Activated CD4-positive, alpha-beta memory T cell treated with anti-CD3 and anti-CD28 coated beads, Interleukin-2, amount 10 ng/mL, durations not matched to agents 7 days and 5 days (primary cell): ENCODE measurements at regions not wholly inside any gene's neighbourhood (a gene's known extent, or its start where the extent isn't known, plus 50 kb on each side); places are given as distances from the start of the nearest gene placed in this dataset.

Source experiments
- CTCF ChIA-PET: fragments of 350-600 bp; sonication (Branson Sonifier 250); formaldehyde crosslinking; loops from one replicate; lab custom pipeline; 2021; ENCODE audit warnings: antibody characterized with exemption, inconsistent platforms; lab: Charles Lee
- POLR2A ChIA-PET: fragments of 350-600 bp; sonication (Branson Sonifier 250); formaldehyde crosslinking; loops from one replicate; lab custom pipeline; 2021; ENCODE audit warnings: antibody characterized with exemption; lab: Charles Lee
- DNase-seq: peaks from one replicate; pipeline ENCODE4 v3.0.0-alpha.2; 2020
- H3K27ac Mint-ChIP-seq: one replicate; pipeline ENCODE4 v1.8.0; 2021; ENCODE audit warnings: mild to moderate bottlenecking, mixed read lengths
- H3K27me3 Mint-ChIP-seq: one replicate; pipeline ENCODE4 v1.8.0; 2021; ENCODE audit warnings: mixed read lengths
- H3K36me3 Mint-ChIP-seq: one replicate; pipeline ENCODE4 v1.8.0; 2021; ENCODE audit warnings: low read depth, mixed read lengths
- H3K4me1 Mint-ChIP-seq: one replicate; pipeline ENCODE4 v1.8.0; 2021; ENCODE audit warnings: mixed read lengths
- H3K4me3 Mint-ChIP-seq: one replicate; pipeline ENCODE4 v1.8.0; 2021; ENCODE audit warnings: mild to moderate bottlenecking, mixed read lengths
- H3K9me3 Mint-ChIP-seq: one replicate; pipeline ENCODE4 v1.8.0; 2021; ENCODE audit warnings: mixed read lengths

DNA sequence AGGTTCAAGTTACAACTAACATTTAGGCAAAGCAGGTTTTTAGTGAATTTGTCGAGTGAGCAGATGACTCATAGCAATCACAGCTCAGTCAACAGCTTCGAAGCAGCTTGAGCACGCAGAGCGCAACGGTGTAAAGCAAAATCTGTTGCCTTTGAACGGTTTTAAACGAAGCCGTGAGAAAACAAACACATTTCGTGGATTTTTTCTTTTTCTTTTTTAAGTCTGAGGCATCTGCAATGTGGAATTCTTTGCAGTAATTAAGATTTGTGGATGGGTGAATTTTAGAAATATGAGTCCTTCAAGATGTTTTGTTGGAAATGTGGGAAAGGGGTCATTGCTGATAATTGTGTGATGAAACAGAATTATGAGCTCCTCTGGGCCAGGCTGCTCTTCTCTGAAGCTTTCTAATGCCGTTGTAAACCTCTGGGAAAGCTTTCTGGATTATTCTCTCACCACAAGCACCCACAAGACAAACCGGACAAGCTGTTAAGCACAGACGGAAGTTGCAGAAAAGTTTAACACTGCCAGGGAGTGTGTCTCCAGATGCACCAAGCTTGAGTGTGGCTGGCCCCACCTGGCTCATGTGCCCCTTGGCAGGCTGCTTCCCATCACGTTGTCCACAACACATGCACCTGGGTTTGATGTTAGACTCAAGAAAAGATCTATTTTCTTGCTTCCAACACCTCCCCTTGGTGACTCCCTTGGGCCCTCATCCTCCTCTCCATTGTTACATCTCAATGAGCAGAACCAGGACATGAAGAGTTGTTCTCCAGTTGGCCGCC lies 224.7 kb downstream of the ACKR3 start:
- no peak for DNase-seq
- Mint-ChIP-seq H3K36me3 (no peaks in the 10 kb centered on the region), H3K4me3 (no peak overlapping the region), H3K27me3 (no peaks in the 10 kb centered on the region), H3K27ac (no peak overlapping the region), H3K4me1 (no peaks in the 10 kb centered on the region), H3K9me3 (no peaks in the 10 kb centered on the region)
- ChIA-PET CTCF (no interaction called here), POLR2A (no interaction called here)

DNA sequence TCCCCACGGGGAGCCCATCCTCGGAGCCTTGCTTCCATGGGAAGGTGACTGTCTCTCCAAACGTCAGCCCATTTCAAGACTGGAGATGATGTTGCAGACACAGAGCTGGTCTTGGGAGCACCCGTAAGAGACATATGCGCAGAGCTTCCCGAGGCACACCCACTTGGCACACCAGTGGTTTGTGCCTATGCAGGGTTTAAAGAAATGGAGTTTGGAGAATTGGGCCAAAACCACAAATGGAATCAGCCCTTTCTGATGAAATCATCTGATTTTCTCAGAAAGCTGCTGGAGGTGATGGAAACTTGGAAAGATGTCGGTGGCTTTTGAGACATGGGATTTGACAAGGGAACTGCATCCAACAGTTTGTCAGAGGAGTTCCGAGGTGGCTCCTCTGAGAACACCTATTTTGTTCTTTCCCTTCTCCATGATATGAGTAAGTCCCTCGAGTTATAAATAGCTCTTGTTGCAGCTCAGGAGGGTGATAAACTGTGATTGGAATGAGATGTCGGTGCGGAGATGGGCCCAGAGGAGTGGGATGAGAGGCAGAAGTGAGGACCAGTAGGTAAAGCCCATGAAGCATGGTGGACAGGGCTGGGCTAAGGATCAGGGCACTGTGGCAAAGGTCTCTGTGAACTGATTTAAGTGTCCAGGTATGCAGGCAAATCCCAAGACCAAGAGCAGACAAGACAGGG lies 225.7 kb downstream of the ACKR3 start:
- ChIA-PET CTCF (no interaction called here), POLR2A (no interaction called here)
- no peaks in the 10 kb centered on the region for H3K27me3 Mint-ChIP-seq
- no peaks in the 10 kb centered on the region for H3K4me1 Mint-ChIP-seq
- H3K9me3 Mint-ChIP-seq: peaks cover under 1% of the 10 kb centered on the region
- no peak for DNase-seq
- H3K27ac Mint-ChIP-seq: no peak overlapping the region
- no peaks in the 10 kb centered on the region for H3K36me3 Mint-ChIP-seq
- no peak overlapping the region for H3K4me3 Mint-ChIP-seq

DNA sequence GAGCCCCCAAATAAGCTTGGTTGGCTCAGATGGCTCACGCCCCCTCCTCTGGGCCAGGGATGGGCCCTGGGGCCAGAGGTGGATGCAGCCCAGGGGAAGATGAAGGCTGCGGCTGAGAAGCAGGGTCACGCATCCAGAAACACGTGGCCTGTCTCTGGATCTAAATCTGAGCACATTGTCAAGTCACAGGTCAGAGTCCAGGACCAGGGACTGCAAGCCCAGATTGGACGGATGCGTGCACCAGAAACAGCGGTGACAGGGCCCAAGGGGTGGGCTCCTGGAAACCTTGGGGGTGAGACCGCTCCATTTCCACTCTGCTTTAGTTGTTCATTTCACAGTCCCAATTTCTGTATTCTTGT lies 226.2 kb downstream of the ACKR3 start:
- H3K27ac Mint-ChIP-seq: no peak overlapping the region
- CTCF ChIA-PET: no interaction called here
- H3K9me3 Mint-ChIP-seq: peaks cover 2% of the 10 kb centered on the region

DNA sequence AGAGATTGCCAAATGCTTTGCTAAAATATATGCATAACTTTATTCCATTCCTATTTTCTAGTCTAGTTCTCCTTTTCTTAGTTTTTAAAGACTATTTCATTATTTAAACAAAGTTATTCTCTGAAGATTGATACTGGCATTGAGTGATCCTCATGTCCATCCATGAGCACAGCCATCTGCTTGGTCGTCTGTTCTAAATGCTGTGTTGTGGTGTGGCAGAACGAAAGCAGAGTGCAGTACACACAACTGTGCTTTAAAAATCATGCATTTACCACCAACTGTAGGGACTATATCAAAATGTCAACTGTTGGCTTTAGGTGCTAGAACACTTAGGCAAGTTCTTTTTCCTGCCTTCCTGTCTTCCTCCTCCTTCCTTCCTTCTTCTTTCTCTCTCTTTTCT lies 226.6 kb downstream of the ACKR3 start:
- CTCF ChIA-PET: no interaction called here
- Mint-ChIP-seq H3K36me3 (no peaks in the 10 kb centered on the region), H3K4me1 (no peaks in the 10 kb centered on the region), H3K27me3 (peaks cover 2% of the 10 kb centered on the region), H3K27ac (no peak overlapping the region), H3K9me3 (peaks cover 2% of the 10 kb centered on the region), H3K4me3 (no peak overlapping the region)
- no peak for DNase-seq
- POLR2A ChIA-PET: no interaction called here

More for the DNA sequence above, 226.2 kb downstream of the ACKR3 start:
- no peak overlapping the region for H3K4me3 Mint-ChIP-seq
- no peak for DNase-seq
- no peaks in the 10 kb centered on the region for H3K4me1 Mint-ChIP-seq
- no peaks in the 10 kb centered on the region for H3K36me3 Mint-ChIP-seq
- POLR2A ChIA-PET: no interaction called here
- no peaks in the 10 kb centered on the region for H3K27me3 Mint-ChIP-seq

DNA sequence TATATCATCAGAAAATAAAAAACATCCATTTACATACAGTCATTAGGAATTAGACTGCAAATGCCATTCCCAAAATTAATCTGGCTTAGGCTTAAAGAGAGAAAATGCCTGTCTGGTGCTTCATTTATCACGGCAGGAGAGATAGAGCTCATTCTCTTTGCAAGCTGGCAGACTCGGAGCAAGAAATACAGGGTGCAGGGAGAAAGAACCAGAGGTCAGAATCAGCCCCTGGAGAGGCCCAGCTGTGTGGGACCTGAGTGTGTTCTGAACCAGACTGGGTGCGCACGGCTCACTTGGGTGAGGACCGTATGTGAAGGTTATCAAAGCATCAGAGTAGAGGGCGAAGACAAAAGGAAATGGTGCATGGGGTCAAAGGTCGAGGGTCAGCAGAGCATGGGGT lies 227.8 kb downstream of the ACKR3 start:
- POLR2A ChIA-PET: no interaction called here

DNA sequence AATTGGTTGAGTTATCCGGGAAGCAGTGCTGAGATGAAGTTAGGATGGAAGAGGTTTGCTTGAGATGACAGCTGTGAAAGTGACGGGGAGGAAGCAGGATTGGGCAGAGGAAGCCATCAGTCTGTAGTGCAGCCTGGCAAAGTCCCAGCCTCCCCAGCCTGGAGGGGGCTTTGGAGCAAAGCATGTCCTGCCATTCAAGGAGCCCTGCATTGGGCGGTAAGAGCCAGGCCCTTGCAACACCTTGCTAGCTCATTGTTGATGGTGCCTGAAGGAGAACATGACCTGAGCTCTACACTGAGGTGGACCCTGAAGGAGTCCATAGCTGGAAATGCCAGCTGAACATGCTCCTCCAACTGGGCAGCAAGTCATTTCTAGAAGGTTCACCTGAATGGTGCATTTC lies 228.9 kb downstream of the ACKR3 start:
- POLR2A ChIA-PET: no interaction called here
- CTCF ChIA-PET: no interaction called here
- Mint-ChIP-seq H3K27me3 (peaks cover 5% of the 10 kb centered on the region), H3K4me3 (no peak overlapping the region), H3K27ac (no peak overlapping the region), H3K36me3 (no peaks in the 10 kb centered on the region), H3K4me1 (no peaks in the 10 kb centered on the region), H3K9me3 (peaks cover 2% of the 10 kb centered on the region)
- no peak for DNase-seq

More for the DNA sequence above, 227.8 kb downstream of the ACKR3 start:
- DNase-seq: no peak
- Mint-ChIP-seq H3K27ac (no peak overlapping the region), H3K27me3 (peaks cover 5% of the 10 kb centered on the region), H3K4me1 (no peaks in the 10 kb centered on the region), H3K36me3 (no peaks in the 10 kb centered on the region), H3K9me3 (peaks cover 2% of the 10 kb centered on the region), H3K4me3 (no peak overlapping the region)
- CTCF ChIA-PET: no interaction called here

DNA sequence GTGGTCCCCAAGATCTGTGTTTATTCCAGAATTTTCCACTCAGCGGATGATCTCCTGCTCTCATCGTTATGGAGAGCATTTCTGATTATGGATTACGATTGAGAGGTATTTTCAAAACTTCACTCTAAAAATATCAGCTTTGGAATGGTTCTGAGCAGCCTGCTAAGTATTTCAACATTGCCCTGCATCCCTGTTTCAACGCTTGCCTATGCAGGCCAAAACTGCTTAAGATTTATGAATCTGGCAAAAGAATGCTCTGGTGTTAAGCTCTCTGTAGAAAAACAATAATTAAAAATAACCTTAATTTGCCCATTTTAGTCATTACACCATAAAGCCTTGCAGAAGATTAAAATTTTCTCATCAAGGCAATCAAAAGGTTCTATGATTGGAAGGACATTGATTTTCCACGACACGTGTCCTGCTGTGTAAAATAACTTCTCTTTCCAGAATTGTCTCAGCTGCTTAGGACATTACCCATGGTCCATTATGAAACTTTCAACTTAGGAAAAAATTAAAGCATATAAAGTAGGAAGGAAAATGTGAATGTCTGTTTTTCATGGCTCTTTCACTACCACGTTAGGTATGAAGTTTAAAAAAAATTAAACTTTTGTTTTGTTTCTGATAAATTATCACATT lies 229.9 kb downstream of the ACKR3 start:
- Mint-ChIP-seq H3K9me3 (peaks cover 2% of the 10 kb centered on the region), H3K36me3 (no peaks in the 10 kb centered on the region), H3K27me3 (peaks cover 5% of the 10 kb centered on the region), H3K27ac (no peak overlapping the region), H3K4me1 (no peaks in the 10 kb centered on the region), H3K4me3 (no peak overlapping the region)
- POLR2A ChIA-PET: no interaction called here
- CTCF ChIA-PET: no interaction called here
- no peak for DNase-seq

DNA sequence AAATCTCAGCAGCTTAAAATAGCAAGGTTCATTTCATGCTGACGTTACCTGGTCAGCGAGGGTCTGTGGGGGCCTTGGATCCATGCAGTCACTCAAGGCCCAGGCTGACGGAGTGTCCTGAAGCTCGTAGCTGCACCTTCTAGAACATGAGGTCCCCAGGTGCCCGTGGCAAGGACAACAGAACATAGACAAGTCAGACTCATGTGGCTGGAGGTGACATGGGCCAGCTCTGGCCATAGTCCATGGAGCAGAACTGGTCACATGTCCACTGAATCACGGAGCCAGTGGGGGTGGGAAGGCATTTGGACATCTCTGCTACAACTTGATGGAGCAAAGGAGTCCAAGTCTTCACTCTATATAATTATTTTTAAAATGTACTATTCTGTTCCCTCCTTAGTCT lies 233.2 kb downstream of the ACKR3 start:
- Mint-ChIP-seq H3K36me3 (no peaks in the 10 kb centered on the region), H3K27ac (no peak overlapping the region), H3K4me1 (no peaks in the 10 kb centered on the region), H3K4me3 (no peak overlapping the region), H3K27me3 (peaks cover 9% of the 10 kb centered on the region), H3K9me3 (peaks cover 2% of the 10 kb centered on the region)
- POLR2A ChIA-PET: no interaction called here
- CTCF ChIA-PET: no interaction called here
- no peak for DNase-seq

DNA sequence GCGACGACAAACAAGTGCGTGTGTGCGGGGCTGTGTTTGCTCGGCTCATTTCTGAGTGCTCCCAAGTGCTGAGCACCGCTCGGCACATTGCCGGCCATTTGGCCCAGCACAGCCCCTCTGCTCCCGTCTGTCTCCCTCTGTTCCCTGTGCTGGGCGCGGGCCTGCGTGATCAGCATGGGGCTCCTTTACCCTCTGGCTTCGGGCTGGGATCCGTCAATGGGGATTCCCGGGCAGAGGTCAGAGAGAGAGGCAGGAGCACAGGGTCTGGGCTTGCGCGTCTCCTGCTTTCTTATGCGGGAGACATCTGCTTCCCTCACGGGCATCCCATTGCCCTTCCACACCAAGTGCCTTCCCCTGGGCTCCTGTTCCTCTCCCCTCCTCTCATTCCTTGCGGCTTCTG lies 234.0 kb downstream of the ACKR3 start:
- H3K27ac Mint-ChIP-seq: no peak overlapping the region
- H3K4me3 Mint-ChIP-seq: no peak overlapping the region
- H3K9me3 Mint-ChIP-seq: peaks cover 4% of the 10 kb centered on the region
- DNase-seq: no peak
- H3K4me1 Mint-ChIP-seq: no peaks in the 10 kb centered on the region
- CTCF ChIA-PET: no interaction called here
- H3K36me3 Mint-ChIP-seq: no peaks in the 10 kb centered on the region
- H3K27me3 Mint-ChIP-seq: peaks cover 11% of the 10 kb centered on the region
- POLR2A ChIA-PET: no interaction called here

DNA sequence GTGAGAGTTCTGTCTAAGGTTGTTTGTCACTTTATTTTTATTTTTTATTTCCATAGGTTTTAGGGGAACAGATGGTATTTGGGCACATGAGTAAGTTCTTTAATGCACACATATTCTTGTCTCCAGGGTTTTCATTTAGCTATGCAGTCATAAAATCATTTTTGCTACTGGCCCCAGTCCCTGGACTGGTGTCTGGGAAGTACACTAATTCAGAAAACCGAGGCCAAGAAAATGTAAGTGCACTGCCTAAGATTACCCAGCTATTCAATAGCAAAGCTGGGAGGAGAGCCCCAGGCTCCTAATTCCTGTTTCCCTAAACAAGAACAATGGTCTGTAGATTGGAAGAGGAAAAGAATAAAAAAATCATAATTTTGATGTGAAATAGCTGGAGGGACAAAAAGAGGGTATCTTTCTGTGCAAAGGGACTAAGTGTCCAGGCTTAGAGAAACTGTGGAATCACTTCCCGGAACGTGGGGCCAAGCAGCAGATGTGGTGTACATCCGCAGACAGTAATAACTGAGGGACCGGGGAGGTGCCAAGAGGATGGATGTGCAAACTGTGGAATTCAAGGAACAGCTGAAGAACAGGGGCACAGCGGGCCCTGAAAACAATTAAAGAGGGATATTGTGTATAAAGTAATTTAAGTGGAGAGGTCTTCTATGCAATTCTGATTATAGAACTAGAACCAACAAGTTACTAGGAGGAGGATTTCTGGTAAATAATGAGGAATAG lies 236.3 kb downstream of the ACKR3 start:
- peaks cover 10% of the 10 kb centered on the region for H3K27me3 Mint-ChIP-seq
- H3K4me3 Mint-ChIP-seq: no peak overlapping the region
- ChIA-PET CTCF (interaction anchor here (0.7 kb wide), 1 partner anchor 15 kb away, joined by 4 read pairs; no protein-coding TSS in a partner anchor), POLR2A (no interaction called here)
- no peak for DNase-seq
- peaks cover 8% of the 10 kb centered on the region for H3K9me3 Mint-ChIP-seq
- no peak overlapping the region for H3K27ac Mint-ChIP-seq
- H3K36me3 Mint-ChIP-seq: no peaks in the 10 kb centered on the region
- no peaks in the 10 kb centered on the region for H3K4me1 Mint-ChIP-seq

DNA sequence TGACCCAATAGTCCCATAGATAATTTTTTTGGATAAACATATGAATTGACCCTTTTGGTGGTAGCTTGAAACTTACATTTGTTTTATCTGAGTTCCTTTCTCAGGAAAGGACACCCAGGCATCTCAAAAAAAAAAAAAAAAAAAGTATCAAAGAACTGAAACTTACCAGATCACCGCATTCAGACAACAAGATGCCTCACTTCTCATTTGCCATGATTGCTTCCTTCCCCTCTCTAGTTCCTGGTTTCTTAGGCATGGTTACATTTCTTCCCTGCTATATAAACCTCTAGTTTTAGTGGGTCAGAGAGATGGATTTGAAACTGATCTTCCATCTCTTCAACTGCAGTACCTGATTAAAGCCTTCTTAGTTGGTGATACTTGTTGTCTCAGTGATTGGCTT lies 240.1 kb downstream of the ACKR3 start:
- no peak overlapping the region for H3K4me3 Mint-ChIP-seq
- no peaks in the 10 kb centered on the region for H3K4me1 Mint-ChIP-seq
- no peak overlapping the region for H3K27ac Mint-ChIP-seq
- H3K36me3 Mint-ChIP-seq: no peaks in the 10 kb centered on the region
- peaks cover 11% of the 10 kb centered on the region for H3K27me3 Mint-ChIP-seq
- ChIA-PET POLR2A (no interaction called here), CTCF (no interaction called here)
- DNase-seq: no peak
- peaks cover 8% of the 10 kb centered on the region for H3K9me3 Mint-ChIP-seq

DNA sequence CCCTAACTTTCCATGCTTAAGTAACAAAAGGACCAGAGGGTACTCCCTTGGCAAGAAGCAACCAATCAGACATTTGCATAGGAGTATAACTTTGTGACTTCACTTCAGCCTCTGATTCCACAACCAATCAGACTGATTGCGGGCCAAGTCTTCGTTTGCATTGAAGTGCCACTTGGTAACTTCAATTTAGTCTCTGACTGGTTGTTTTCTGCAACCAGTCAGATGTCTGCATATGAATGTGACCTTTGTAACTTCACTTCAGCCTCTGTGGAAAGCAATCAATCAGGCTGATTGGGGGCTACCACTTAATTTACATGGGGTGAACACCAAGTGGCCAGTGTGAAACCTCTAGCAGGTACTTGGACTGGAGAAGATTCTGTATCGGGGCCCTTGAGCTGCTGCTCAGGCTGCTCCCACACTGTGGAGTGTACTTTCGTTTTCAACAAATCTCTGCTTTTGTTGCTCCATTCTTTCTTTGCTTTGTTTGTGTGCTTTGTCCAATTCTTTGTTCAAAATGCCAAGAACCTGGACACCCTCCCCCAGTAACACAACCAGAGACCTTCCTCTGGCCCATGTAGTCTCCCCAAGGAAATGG lies 241.5 kb downstream of the ACKR3 start:
- POLR2A ChIA-PET: no interaction called here
- CTCF ChIA-PET: no interaction called here
- H3K9me3 Mint-ChIP-seq: peaks cover 8% of the 10 kb centered on the region
- no peak for DNase-seq
- no peak overlapping the region for H3K4me3 Mint-ChIP-seq
- H3K4me1 Mint-ChIP-seq: no peaks in the 10 kb centered on the region
- no peak overlapping the region for H3K27ac Mint-ChIP-seq
- H3K27me3 Mint-ChIP-seq: peaks cover 10% of the 10 kb centered on the region
- H3K36me3 Mint-ChIP-seq: no peaks in the 10 kb centered on the region

DNA sequence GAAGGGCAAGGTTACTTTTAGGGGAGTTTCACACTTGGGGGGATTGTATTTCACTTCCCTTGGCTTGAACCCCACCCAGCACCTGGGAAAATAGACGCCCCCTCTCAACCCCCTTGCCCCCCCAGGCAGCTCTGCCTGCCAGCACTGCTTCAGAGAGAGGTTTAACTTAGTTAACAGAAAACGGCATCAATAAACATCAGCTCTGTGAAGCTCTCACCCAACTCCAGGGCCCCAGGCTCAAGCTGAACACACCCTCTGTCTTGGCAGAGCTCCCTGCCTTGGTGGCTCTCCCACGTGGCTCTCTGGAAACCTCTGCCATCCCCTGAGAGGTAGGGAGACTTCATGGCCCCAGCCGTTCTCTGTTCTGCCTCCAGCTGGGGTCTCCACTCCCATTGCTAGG lies 244.1 kb downstream of the ACKR3 start:
- Mint-ChIP-seq H3K36me3 (no peaks in the 10 kb centered on the region), H3K9me3 (peaks cover 5% of the 10 kb centered on the region), H3K4me3 (no peak overlapping the region), H3K27me3 (peaks cover 6% of the 10 kb centered on the region), H3K4me1 (no peaks in the 10 kb centered on the region), H3K27ac (no peak overlapping the region)
- ChIA-PET CTCF (no interaction called here), POLR2A (no interaction called here)
- no peak for DNase-seq
